K562 (cell line): ENCODE measurements at regions not wholly inside any gene's neighbourhood (a gene's known extent, or its start where the extent isn't known, plus 50 kb on each side); places are given as distances from the start of the nearest gene placed in this dataset.

Experiments
- ATAC-seq: fragments of 200-7000 bp; cut with Tn5 transposase; 3 replicates; pipeline ENCODE4 v1.9.1; 2020; ENCODE audit warnings: moderate library complexity
- BruUV-seq: library from RNA; stranded (reverse); fragments of 400-500 nt; replicated peaks from 2 replicates; lab custom pipeline; 2021; lab: Mats Ljungman, UMichigan
- CTCF ChIA-PET: fragments of 300-600 bp; formaldehyde crosslinking; extraction: SDS; loops from one replicate; lab custom pipeline; 2021; ENCODE audit warnings: low intra/inter-chr PET ratio; lab: Yijun Ruan, JAX
- POLR2A ChIA-PET: fragments of 300-600, 350-650 bp; sonication (Branson Sonifier 250); formaldehyde crosslinking; extraction: SDS; loops from one replicate; lab custom pipeline; 2021; ENCODE audit warnings: antibody characterized with exemption, inconsistent platforms; lab: Yijun Ruan, JAX
- DNase-seq, 4 experiments: peaks; one replicate each; pipeline versions ENCODE4 v3.0.0 to v3.0.0-alpha.2; 2011 to 2018; ENCODE audit warnings: low spot score in 3 of 4, mixed read lengths in 3 of 4; ENCODE audit errors: extremely low read depth in 1 of 4
- FAIRE-seq: peaks from 2 replicates; lab custom pipeline; 2011; peaks lifted over from hg19 to GRCh38; lab: Jason Lieb, UNC
- H2AFZ ChIP-seq: 2 replicates; pipeline ENCODE4 v1.6.0; 2011; ENCODE audit warnings: low read depth, low read length, control low read depth, inconsistent platforms
- H3K27ac ChIP-seq: fragments of 200-600 bp; 3 replicates; pipeline ENCODE4 v1.8.0; 2011; ENCODE audit warnings: low read depth, mild to moderate bottlenecking, control low read depth, inconsistent platforms, low read length, moderate library complexity, mixed read lengths; ENCODE audit errors: extremely low read depth
- H3K27me3 ChIP-seq, 2 experiments: fragments of 300-600 bp in 1 of 2; 2 replicates in 1 of 2; 3 replicates in 1 of 2; pipeline versions ENCODE4 v1.6.0 to v1.8.0; 2011; ENCODE audit warnings: inconsistent platforms in 2 of 2, low read length in 2 of 2, mild to moderate bottlenecking in 1 of 2, mixed read lengths in 1 of 2, moderate library complexity in 1 of 2; ENCODE audit not compliant: control insufficient read depth in 2 of 2, insufficient read depth in 2 of 2
- H3K36me3 ChIP-seq: fragments of 300-600 bp; 3 replicates; pipeline ENCODE4 v1.8.0; 2011; ENCODE audit warnings: mild to moderate bottlenecking, low read length, inconsistent platforms; ENCODE audit not compliant: control insufficient read depth, insufficient read depth
- H3K4me1 ChIP-seq, 2 experiments: fragments of 200-600 bp in 1 of 2; replicated peaks in 1 of 2; 2 replicates in 1 of 2; 3 replicates in 1 of 2; pipeline versions ENCODE4 v1.5.1 to v1.8.0; 2011; ENCODE audit warnings: inconsistent platforms in 2 of 2, low read length in 2 of 2, mild to moderate bottlenecking in 1 of 2, mixed read lengths in 1 of 2, moderate library complexity in 1 of 2; ENCODE audit not compliant: control insufficient read depth in 2 of 2, insufficient read depth in 2 of 2
- H3K4me2 ChIP-seq: 2 replicates; pipeline ENCODE4 v1.6.1; 2011; ENCODE audit warnings: low read length, control low read depth, inconsistent platforms, mixed read lengths; ENCODE audit not compliant: insufficient read depth
- H3K4me3 ChIP-seq: fragments of 200-600 bp; sonication (generic), shearing (Covaris generic); 2 replicates; pipeline ENCODE4 v1.5.1; 2016; ENCODE audit warnings: control low read depth, inconsistent platforms
- H3K79me2 ChIP-seq: fragments of 200-600 bp; 3 replicates; pipeline ENCODE4 v1.8.0; 2011; ENCODE audit warnings: low read length, inconsistent platforms; ENCODE audit not compliant: control insufficient read depth, insufficient read depth
- H3K9ac ChIP-seq, 2 experiments: 2 replicates each; pipeline versions ENCODE4 v1.6.0 to v1.6.1; 2011; ENCODE audit warnings: low read depth in 2 of 2, low read length in 2 of 2, control low read depth in 1 of 2, inconsistent platforms in 1 of 2, mild to moderate bottlenecking in 1 of 2, mixed read lengths in 1 of 2; ENCODE audit not compliant: insufficient read depth in 1 of 2
- H3K9me1 ChIP-seq: one replicate; pipeline ENCODE4 v1.6.0; 2011; ENCODE audit warnings: inconsistent platforms, mild to moderate bottlenecking, low read length, moderate library complexity; ENCODE audit not compliant: control insufficient read depth, insufficient read depth
- H3K9me3 ChIP-seq: replicated peaks from 2 replicates; pipeline ENCODE4 v1.5.1; 2011; ENCODE audit warnings: low read depth, low read length, inconsistent platforms; ENCODE audit not compliant: control insufficient read depth, insufficient read depth
- H4K20me1 ChIP-seq: replicated peaks from 2 replicates; pipeline ENCODE4 v1.6.1; 2011; ENCODE audit warnings: low read length, inconsistent platforms, mixed read lengths; ENCODE audit not compliant: control insufficient read depth, insufficient read depth
- ESRRB ChIP-seq: fragments of 250-450 bp; sonication (Bioruptor Pico); IDR thresholded peaks from 2 replicates; pipeline ENCODE4 v1.5.0; 2020; ENCODE audit warnings: mild to moderate bottlenecking, moderate library complexity, borderline replicate concordance
- KLF16 ChIP-seq: IDR thresholded peaks from 2 replicates; pipeline ENCODE4 v1.6.1; 2016; ENCODE audit warnings: antibody characterized with exemption
- SMAD3 ChIP-seq: fragments of 450-650 bp; formaldehyde crosslinking; conservative IDR thresholded peaks from 2 replicates; pipeline ENCODE4 v1.4.0; 2020; ENCODE audit warnings: mild to moderate bottlenecking
- TFAP4 ChIP-seq: sonication (generic); formaldehyde crosslinking; IDR thresholded peaks from 2 replicates; pipeline ENCODE4 v1.8.0; 2022; ENCODE audit warnings: missing genetic modification reagents, mild to moderate bottlenecking, moderate library complexity, borderline replicate concordance
- ZBTB7A ChIP-seq: IDR thresholded peaks from 2 replicates; pipeline ENCODE4 v1.6.1; 2011; ENCODE audit warnings: low read depth, mild to moderate bottlenecking, low read length, moderate library complexity, borderline replicate concordance; ENCODE audit not compliant: control insufficient read depth
- ZKSCAN8 ChIP-seq: fragments of 200-800 bp; sonication (Bioruptor generic); IDR thresholded peaks from 2 replicates; pipeline ENCODE4 v1.6.1; 2016; ENCODE audit warnings: missing genetic modification characterization, missing compliant biosample characterization
- ZNF584 ChIP-seq: fragments of 200-800 bp; sonication (Bioruptor generic); IDR thresholded peaks from 2 replicates; pipeline ENCODE4 v1.6.1; 2016; ENCODE audit warnings: low read depth, mild to moderate bottlenecking, missing genetic modification characterization, missing compliant biosample characterization
- ZNF592 ChIP-seq: fragments of 450-650 bp; IDR thresholded peaks from 2 replicates; pipeline ENCODE4 v1.6.1; 2017; ENCODE audit warnings: antibody characterized with exemption, mild to moderate bottlenecking
- WGBS: fragments of 100-300 bp; shearing (Covaris generic); methylation state at CpG from one replicate; pipeline ENCODE4 v1.1.6; 2016; ENCODE audit warnings: low coverage, mixed read lengths; ENCODE audit not compliant: insufficient coverage; ENCODE audit errors: missing lambda C conversion rate; 5-methylcytosine and 5-hydroxymethylcytosine counted together
- in situ Hi-C: fragments of 300-500 bp; cut with MboI; formaldehyde crosslinking; loops from 4 replicates; pipeline ENCODE4 v1.15.0; 2018; ENCODE audit warnings: inconsistent platforms, mixed read lengths
- intact Hi-C: fragments of 100-400 bp; cut with micrococcal nuclease; formaldehyde crosslinking; loops from 2 replicates; pipeline ENCODE4 v1.14.2; 2022

GRCh38 chr4:41428601-41429279 lies 109.2 kb upstream of the LIMCH1 start:
- Histone ChIP-seq H3K4me3 (no peak overlapping the region), H3K79me2 (no peaks in the 10 kb centered on the region), H2AFZ (no peak overlapping the region), H3K27ac (no peak overlapping the region), H3K9me1 (no peaks in the 10 kb centered on the region), H3K36me3 (no peaks in the 10 kb centered on the region), H3K4me1 (no peaks in the 10 kb centered on the region), H3K9ac (no peak overlapping the region), H4K20me1 (no peaks in the 10 kb centered on the region), H3K27me3 (no peaks in the 10 kb centered on the region; a peak in 1 of 5 replicates), H3K4me2 (no peak overlapping the region), H3K9me3 (no peaks in the 10 kb centered on the region)
- TF ChIP-seq KLF16 (no peak), ZNF584 (CRISPR knock-in tag) (no peak), ZKSCAN8 (CRISPR knock-in tag) (no peak), SMAD3 (no peak), ZBTB7A (no peak), ESRRB (CRISPR knock-in tag) (no peak)
- ChIA-PET POLR2A (interaction anchor here (1.6 kb wide), 1 partner anchor 14 kb away, joined by 3 read pairs; no protein-coding TSS in a partner anchor), CTCF (no interaction called here)
- intact Hi-C loops, result no loop called here
- 0% methylated on average over 8 of the region's 8 CpGs for WGBS
- DNase-seq (no peak), ATAC-seq (no peak), FAIRE-seq (no peak)
- in situ Hi-C loops, result no loop called here
- no TSS peak for BruUV-seq

GRCh38 chr4:41429280-41429669 lies 108.7 kb upstream of the LIMCH1 start:
- Histone ChIP-seq H3K9me1 (no peaks in the 10 kb centered on the region), H3K27ac (no peak overlapping the region), H2AFZ (no peak overlapping the region), H3K9me3 (no peaks in the 10 kb centered on the region), H3K27me3 (no peaks in the 10 kb centered on the region; a peak in 1 of 5 replicates), H4K20me1 (no peaks in the 10 kb centered on the region), H3K4me2 (no peak overlapping the region), H3K79me2 (no peaks in the 10 kb centered on the region), H3K4me3 (no peak overlapping the region), H3K4me1 (no peaks in the 10 kb centered on the region), H3K9ac (no peak overlapping the region), H3K36me3 (no peaks in the 10 kb centered on the region)
- CTCF ChIA-PET, result no interaction called here
- no peak for FAIRE-seq
- POLR2A ChIA-PET, result no interaction called here
- no peak for DNase-seq
- no peak for ATAC-seq
- 0% methylated on average over 5 of the region's 5 CpGs for WGBS
- intact Hi-C loops, result no loop called here
- in situ Hi-C loops, result no loop called here
- BruUV-seq, result no TSS peak
- TF ChIP-seq ZNF592, result no peak
- TF ChIP-seq TFAP4, result no peak
